22Rv1 (cell line): ENCODE measurements at regions not wholly inside any gene's neighbourhood (a gene's known extent, or its start where the extent isn't known, plus 50 kb on each side); places are given as distances from the start of the nearest gene placed in this dataset.

Experiments
- H3K27ac ChIP-seq: fragments of 450-650 bp; 2 replicates; pipeline ENCODE4 v1.5.1; 2017
- ZFX ChIP-seq: fragments of 450-650 bp; IDR thresholded peaks from 2 replicates; pipeline ENCODE4 v1.6.1; 2017; ENCODE audit warnings: antibody characterized with exemption, borderline replicate concordance
- TF ChIP-seq, protein P1 (sequence below): fragments of 450-650 bp; IDR thresholded peaks from 2 replicates; pipeline ENCODE4 v1.5.1; 2017; ENCODE audit warnings: mild to moderate bottlenecking

DNA sequence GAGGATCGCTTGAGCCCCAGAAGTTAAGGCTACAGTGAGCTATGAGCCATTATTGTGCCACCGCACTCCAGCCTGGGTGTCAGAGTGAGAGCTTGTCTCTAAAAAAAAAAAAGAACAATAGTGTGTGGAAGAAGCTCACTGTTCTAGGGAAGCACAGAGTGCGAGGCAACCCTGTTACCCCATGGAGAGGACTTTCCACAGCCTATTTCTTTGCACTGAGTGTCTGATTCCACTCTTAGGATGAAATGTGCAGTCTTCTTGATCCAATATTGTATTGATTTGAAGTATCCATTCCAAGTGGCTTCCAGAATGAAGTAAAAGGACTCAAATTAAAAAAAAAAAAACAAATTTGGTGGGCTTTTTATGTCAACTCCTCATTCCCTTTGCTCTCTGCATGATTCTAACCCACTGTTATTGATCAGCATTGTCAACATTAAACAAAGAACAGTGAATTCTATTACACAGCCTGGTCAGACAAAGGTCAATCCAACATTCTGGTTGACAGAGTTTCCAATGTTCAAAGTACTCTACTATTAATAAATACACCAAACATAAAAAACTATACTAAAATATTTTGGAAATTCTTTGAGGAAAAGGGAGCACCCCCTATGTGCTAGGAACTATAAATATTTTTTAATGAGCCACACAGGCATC is 150.2 kb upstream of the PTPRG start:
- H3K27ac ChIP-seq = no peak overlapping the region
- TF ChIP-seq ZFX = no peak
- TF ChIP-seq, protein P1, sequence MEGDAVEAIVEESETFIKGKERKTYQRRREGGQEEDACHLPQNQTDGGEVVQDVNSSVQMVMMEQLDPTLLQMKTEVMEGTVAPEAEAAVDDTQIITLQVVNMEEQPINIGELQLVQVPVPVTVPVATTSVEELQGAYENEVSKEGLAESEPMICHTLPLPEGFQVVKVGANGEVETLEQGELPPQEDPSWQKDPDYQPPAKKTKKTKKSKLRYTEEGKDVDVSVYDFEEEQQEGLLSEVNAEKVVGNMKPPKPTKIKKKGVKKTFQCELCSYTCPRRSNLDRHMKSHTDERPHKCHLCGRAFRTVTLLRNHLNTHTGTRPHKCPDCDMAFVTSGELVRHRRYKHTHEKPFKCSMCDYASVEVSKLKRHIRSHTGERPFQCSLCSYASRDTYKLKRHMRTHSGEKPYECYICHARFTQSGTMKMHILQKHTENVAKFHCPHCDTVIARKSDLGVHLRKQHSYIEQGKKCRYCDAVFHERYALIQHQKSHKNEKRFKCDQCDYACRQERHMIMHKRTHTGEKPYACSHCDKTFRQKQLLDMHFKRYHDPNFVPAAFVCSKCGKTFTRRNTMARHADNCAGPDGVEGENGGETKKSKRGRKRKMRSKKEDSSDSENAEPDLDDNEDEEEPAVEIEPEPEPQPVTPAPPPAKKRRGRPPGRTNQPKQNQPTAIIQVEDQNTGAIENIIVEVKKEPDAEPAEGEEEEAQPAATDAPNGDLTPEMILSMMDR = no peak

DNA sequence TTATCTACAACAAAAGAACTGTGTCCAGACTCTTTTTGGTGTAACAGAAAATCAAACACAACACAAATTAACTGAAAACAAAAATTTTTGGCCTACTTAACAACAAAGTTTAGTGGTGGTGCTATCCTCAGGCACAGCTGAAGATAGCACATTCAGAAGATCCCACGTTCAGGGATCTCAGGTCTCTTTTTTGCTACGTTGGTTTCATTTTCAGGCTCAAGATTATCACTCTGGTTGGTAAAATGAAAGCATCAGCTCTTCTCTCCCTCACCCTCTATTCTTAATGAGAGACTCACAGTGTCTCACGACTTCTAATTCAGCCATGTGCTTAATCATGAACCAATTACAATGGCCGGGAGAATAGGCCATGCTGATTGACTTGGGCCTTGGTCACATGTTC is 146.9 kb upstream of the PTPRG start:
- no peak overlapping the region for H3K27ac ChIP-seq
- TF ChIP-seq, protein P1 = no peak
- no peak for TF ChIP-seq ZFX

DNA sequence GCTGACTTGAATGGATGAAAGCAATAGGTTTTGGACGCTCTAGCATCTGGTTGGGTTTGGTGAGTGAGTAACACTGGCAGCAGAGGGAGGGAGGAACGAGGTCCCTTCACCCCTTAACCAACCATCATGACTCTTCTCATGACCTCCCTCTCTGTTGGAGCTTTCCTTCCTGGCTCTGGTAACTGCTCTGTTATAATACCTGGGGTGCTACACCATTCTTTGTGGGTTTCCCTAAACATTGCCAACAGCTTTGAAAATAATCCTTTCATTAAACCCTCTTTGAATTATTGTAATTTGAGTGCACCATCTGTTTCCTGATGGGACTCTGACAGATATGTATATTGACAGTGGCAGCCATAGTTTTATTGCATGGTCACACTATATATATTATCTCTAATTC is 146.2 kb upstream of the PTPRG start:
- no peak overlapping the region for H3K27ac ChIP-seq
- TF ChIP-seq ZFX = no peak
- TF ChIP-seq, protein P1 = no peak

DNA sequence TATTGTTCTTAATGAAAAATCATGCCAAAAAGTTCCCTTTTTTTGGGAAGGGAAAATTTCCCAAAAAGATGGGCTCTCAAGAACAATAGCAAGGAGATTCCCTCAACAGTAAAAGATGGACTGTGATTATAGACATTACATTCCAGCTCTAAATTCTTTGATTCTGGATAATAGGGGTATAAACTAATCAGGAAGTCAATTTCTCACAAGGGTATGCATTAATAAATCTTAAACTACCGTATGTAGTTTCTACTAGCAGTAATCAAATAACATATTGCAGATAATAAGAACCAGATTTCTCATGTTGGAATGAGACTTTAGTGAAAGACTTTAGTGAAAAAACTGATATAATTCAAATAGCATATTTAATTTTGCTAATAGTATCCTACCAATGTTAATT is 144.8 kb upstream of the PTPRG start:
- no peak overlapping the region for H3K27ac ChIP-seq
- TF ChIP-seq ZFX = no peak

DNA sequence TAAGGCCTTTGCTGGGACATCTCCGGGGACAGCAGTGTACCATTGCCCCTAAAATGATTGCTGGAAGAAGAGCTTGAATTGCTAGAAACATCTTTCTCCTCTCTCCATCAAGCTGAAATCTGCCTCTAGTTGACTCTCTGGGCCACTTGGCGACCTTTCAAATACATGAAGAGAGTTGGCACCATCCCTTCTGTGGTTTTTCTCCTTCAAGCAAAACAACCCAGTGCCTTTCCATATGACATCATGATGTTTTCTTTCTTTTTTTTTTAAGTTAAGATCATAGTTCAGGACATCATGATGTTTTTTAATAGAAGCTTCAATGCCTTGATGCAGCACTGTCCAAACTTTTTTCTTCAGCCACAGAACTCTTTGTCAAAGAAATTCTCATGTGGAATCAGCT is 144.0 kb upstream of the PTPRG start:
- H3K27ac ChIP-seq = no peak overlapping the region

DNA sequence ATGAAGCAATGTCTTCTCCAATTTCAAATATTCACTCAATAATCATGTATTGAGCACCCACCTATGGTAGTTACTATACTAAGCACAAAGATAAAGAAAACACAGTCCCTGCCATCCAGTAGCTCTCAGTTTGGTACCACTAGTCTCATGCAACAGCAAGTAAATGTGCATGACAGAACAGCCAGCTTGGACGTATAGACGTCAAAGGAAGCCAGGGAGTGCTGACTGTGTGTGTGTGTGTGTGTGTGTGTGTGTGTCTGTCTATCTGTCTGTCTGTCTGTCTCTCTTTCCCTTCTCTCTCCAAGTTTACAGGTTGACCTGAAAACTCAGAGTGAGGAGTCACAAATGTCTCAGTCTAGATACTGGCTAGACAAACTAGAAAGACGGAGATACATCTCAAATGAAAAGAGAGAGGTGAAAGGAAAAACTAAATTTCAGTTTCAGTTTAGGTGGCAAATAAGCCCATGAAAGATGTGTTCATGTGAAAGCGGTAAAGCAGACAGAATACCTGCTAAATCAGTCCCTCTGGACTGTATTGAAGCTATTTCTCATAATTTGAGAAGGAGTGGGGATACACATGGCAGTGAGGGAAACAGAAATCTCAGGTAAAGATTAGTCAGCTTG is 141.1 kb upstream of the PTPRG start:
- TF ChIP-seq ZFX = no peak
- TF ChIP-seq, protein P1 = no peak

More for the DNA sequence above, 144.0 kb upstream of the PTPRG start:
- TF ChIP-seq, protein P1 = no peak

DNA sequence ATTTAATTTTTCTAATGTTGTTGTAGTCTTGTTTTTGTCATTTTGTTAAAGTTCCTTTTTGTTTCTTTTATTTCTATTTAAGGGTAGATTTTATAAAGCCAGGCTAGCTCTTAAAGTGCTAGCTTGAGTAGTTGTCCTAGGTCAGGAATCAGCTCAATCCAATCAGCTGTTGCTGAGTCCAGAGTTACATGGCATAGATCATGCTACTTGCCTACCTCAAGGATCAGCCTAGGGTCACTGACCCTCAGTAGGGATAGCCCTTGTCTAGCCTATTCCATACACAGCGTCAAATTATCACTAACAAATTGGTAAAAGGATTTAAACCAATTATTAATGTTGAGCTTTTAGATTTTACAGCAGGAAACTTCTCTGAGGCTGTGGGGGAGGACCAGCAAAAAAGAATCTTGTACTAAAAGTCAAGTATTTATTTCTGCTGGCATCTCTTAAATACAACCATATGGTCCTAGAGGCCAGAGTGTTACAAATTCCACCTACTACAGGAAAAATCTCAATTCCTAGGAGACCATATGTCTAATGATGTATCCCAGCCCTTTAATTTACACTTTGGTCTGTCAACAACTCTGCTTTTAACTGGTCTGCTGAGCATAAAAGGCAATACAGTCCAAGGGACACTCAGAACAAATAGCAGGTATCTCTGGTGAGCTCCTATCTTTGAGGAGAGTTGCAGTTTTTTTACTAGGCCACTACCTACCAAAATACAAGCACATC is 138.3 kb upstream of the PTPRG start:
- no peak for TF ChIP-seq ZFX
- TF ChIP-seq, protein P1 = no peak
- no peak overlapping the region for H3K27ac ChIP-seq

More for the DNA sequence above, 141.1 kb upstream of the PTPRG start:
- no peak overlapping the region for H3K27ac ChIP-seq
